Omental fat pad (tissue), 3 donors: ENCODE measurements at regions not wholly inside any gene's neighbourhood (a gene's known extent, or its start where the extent isn't known, plus 50 kb on each side); places are given as distances from the start of the nearest gene placed in this dataset.

ENCODE experiments used
- ATAC-seq: fragments of 150-250 bp; one replicate; pipeline ENCODE4 v1.9.1; 2016; ENCODE audit warnings: mild to moderate bottlenecking, moderate library complexity; ENCODE audit not compliant: low FRiP score
- DNase-seq: peaks from one replicate; pipeline ENCODE4 v3.0.0-alpha.2; 2019; ENCODE audit warnings: low spot score
- TF ChIP-seq, protein P1 (sequence below), 3 donors: fragments of 450-650 bp; IDR thresholded peaks; one replicate each; pipeline ENCODE4 v1.5.1; 2016 to 2017; ENCODE audit warnings: antibody characterized with exemption in 3 of 3, mild to moderate bottlenecking in 3 of 3, moderate library complexity in 2 of 3

GRCh38 chr4:148795156-148795864 lies 353.1 kb upstream of the NR3C2 start:
- ATAC-seq = peak; percentile 85
- DNase-seq = no peak
- TF ChIP-seq, protein P1, sequence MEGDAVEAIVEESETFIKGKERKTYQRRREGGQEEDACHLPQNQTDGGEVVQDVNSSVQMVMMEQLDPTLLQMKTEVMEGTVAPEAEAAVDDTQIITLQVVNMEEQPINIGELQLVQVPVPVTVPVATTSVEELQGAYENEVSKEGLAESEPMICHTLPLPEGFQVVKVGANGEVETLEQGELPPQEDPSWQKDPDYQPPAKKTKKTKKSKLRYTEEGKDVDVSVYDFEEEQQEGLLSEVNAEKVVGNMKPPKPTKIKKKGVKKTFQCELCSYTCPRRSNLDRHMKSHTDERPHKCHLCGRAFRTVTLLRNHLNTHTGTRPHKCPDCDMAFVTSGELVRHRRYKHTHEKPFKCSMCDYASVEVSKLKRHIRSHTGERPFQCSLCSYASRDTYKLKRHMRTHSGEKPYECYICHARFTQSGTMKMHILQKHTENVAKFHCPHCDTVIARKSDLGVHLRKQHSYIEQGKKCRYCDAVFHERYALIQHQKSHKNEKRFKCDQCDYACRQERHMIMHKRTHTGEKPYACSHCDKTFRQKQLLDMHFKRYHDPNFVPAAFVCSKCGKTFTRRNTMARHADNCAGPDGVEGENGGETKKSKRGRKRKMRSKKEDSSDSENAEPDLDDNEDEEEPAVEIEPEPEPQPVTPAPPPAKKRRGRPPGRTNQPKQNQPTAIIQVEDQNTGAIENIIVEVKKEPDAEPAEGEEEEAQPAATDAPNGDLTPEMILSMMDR (IDR thresholded peaks at IDR 0.05) = no peak

DNA sequence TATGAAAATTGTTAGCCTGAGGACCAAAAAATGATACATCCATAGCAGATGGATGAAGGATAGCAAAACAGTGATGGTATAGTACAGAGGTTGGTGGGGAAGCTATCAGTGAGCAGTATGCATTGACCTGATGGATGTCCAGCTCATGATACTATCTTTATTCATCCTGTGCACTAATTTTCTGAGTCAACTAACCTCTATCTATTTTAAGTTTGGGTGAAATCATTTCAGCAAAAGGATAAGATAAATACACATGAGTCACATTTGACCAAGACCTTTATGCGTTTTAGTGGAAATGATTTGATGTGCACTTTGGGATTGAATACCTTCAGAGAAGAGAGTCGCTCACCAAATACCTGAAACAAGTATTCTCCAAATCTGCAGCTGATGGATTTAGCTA lies 351.0 kb upstream of the NR3C2 start:
- TF ChIP-seq, protein P1 (IDR thresholded peaks at IDR 0.05) = no peak

GRCh38 chr4:148790691-148791090 lies 348.5 kb upstream of the NR3C2 start:
- TF ChIP-seq, protein P1 (IDR thresholded peaks at IDR 0.05) = no peak
- DNase-seq = no peak
- peak; percentile 50 for ATAC-seq

More for the DNA sequence above, 351.0 kb upstream of the NR3C2 start:
- ATAC-seq (no peak), DNase-seq (no peak)

- TF ChIP-seq, protein P1 (IDR thresholded peaks at IDR 0.05) = no peak
- ATAC-seq = no peak
- DNase-seq = no peak
These were observed 348.0 kb upstream of the NR3C2 start for GRCh38 chr4:148790246-148790645.

- TF ChIP-seq, protein P1 (IDR thresholded peaks at IDR 0.05) = no peak
- DNase-seq = no peak
- no peak for ATAC-seq
These were observed 345.7 kb upstream of the NR3C2 start for GRCh38 chr4:148787831-148788477.

GRCh38 chr4:148787285-148787684 lies 345.1 kb upstream of the NR3C2 start:
- TF ChIP-seq, protein P1 (IDR thresholded peaks at IDR 0.05) = no peak
- ATAC-seq (no peak), DNase-seq (no peak)

GRCh38 chr4:148786699-148787098 lies 344.5 kb upstream of the NR3C2 start:
- TF ChIP-seq, protein P1 (IDR thresholded peaks at IDR 0.05) = no peak
- ATAC-seq = no peak

More at GRCh38 chr4:148786699-148787098, 344.5 kb upstream of the NR3C2 start:
- DNase-seq = no peak
